Natural killer cell (primary cell): ENCODE measurements at regions not wholly inside any gene's neighbourhood (a gene's known extent, or its start where the extent isn't known, plus 50 kb on each side); places are given as distances from the start of the nearest gene placed in this dataset.

ENCODE experiments used
- ATAC-seq, 3 donors: fragments of 150-1000 bp in 2 of 3; fragments of 200-7000 bp in 1 of 3; cut with Tn5 transposase; 1 replicate in 1 of 3; 2 replicates in 2 of 3; pipeline ENCODE4 v1.10.0; 2021; ENCODE audit warnings: mild to moderate bottlenecking in 2 of 3, moderate library complexity in 2 of 3
- DNase-seq, 2 donors: peaks; one replicate each; pipeline versions ENCODE4 v3.0.0 to v3.0.0-alpha.2; 2013 to 2021; ENCODE audit warnings: mixed read lengths in 1 of 2
- H3K27ac ChIP-seq: one replicate; pipeline ENCODE4 v1.5.1; 2013; ENCODE audit warnings: mild to moderate bottlenecking, low read length
- H3K27me3 ChIP-seq: one replicate; pipeline ENCODE4 v1.6.1; 2013; ENCODE audit warnings: low read length; ENCODE audit not compliant: control insufficient read depth, insufficient read depth
- H3K36me3 ChIP-seq: one replicate; pipeline ENCODE4 v1.6.1; 2013; ENCODE audit warnings: low read length; ENCODE audit not compliant: control insufficient read depth, insufficient read depth
- H3K4me1 ChIP-seq: one replicate; pipeline ENCODE4 v1.6.1; 2013; ENCODE audit warnings: low read length; ENCODE audit not compliant: control insufficient read depth, insufficient read depth
- H3K4me3 ChIP-seq: one replicate; pipeline ENCODE4 v1.5.1; 2013; ENCODE audit warnings: low read length
- H3K9me3 ChIP-seq: one replicate; pipeline ENCODE4 v1.6.1; 2013; ENCODE audit warnings: low read length; ENCODE audit not compliant: control insufficient read depth, insufficient read depth
- H3K27ac Mint-ChIP-seq, 2 donors: one replicate each; pipeline ENCODE4 v1.8.0; 2022; ENCODE audit warnings: mild to moderate bottlenecking in 2 of 2, mixed read lengths in 2 of 2, moderate library complexity in 1 of 2
- H3K27me3 Mint-ChIP-seq, 2 donors: one replicate each; pipeline ENCODE4 v1.8.0; 2022; ENCODE audit warnings: low read depth in 2 of 2, mixed read lengths in 2 of 2
- H3K36me3 Mint-ChIP-seq: one replicate; pipeline ENCODE4 v1.8.0; 2022; ENCODE audit warnings: mixed read lengths
- H3K4me1 Mint-ChIP-seq, 2 donors: one replicate each; pipeline ENCODE4 v1.8.0; 2022; ENCODE audit warnings: mixed read lengths in 2 of 2
- H3K4me3 Mint-ChIP-seq: one replicate; pipeline ENCODE4 v1.8.0; 2022; ENCODE audit warnings: mild to moderate bottlenecking, moderate library complexity, mixed read lengths
- H3K9me3 Mint-ChIP-seq, 2 donors: one replicate each; pipeline ENCODE4 v1.8.0; 2022; ENCODE audit warnings: mixed read lengths in 2 of 2
- WGBS: methylation state at CpG from one replicate; pipeline ENCODE4 v1.1.7; 2013; ENCODE audit warnings: missing lambda C conversion rate; ENCODE audit not compliant: insufficient coverage; 5-methylcytosine and 5-hydroxymethylcytosine counted together
- intact Hi-C: fragments of 100-400 bp; cut with micrococcal nuclease; formaldehyde crosslinking; loops from one replicate; pipeline ENCODE4 v1.14.2; 2022
- TF ChIP-seq, protein P1 (sequence below): fragments of 200-600 bp; IDR thresholded peaks from one replicate; pipeline ENCODE4 v1.8.0; 2022; ENCODE audit warnings: antibody characterized with exemption

DNA sequence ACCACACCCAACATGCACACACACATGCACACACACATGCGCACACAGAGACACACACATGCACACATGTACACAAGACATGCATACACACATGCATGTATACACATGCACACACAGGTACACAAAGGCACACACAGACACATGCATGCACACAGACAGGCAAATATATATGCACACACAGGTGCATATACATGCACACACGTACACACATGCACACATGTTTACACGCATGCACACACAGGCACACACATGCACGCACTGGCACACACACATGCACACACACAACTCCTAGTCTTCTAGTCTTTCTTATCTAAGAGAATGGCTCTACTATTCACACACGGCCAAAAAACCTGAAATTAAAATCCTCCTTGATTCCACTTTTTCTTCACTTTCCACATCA lies 222.7 kb upstream of the PLD5 start:
- DNase-seq (no peak), ATAC-seq (no peak)
- H3K4me1 ChIP-seq, result no peaks in the 10 kb centered on the region
- Mint-ChIP-seq H3K27ac (no peak overlapping the region), H3K9me3 (peaks cover 12% of the 10 kb centered on the region in 2 donors), H3K27me3 (no peaks in the 10 kb centered on the region), H3K4me1 (no peaks in the 10 kb centered on the region), H3K36me3 (no peaks in the 10 kb centered on the region), H3K4me3 (no peak overlapping the region)
- H3K27me3 ChIP-seq, result no peaks in the 10 kb centered on the region
- no peak overlapping the region for H3K4me3 ChIP-seq
- TF ChIP-seq, protein P1, sequence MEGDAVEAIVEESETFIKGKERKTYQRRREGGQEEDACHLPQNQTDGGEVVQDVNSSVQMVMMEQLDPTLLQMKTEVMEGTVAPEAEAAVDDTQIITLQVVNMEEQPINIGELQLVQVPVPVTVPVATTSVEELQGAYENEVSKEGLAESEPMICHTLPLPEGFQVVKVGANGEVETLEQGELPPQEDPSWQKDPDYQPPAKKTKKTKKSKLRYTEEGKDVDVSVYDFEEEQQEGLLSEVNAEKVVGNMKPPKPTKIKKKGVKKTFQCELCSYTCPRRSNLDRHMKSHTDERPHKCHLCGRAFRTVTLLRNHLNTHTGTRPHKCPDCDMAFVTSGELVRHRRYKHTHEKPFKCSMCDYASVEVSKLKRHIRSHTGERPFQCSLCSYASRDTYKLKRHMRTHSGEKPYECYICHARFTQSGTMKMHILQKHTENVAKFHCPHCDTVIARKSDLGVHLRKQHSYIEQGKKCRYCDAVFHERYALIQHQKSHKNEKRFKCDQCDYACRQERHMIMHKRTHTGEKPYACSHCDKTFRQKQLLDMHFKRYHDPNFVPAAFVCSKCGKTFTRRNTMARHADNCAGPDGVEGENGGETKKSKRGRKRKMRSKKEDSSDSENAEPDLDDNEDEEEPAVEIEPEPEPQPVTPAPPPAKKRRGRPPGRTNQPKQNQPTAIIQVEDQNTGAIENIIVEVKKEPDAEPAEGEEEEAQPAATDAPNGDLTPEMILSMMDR, result no peak
- intact Hi-C loops, result no loop called here
- H3K27ac ChIP-seq, result no peak overlapping the region
- no peaks in the 10 kb centered on the region for H3K9me3 ChIP-seq
- H3K36me3 ChIP-seq, result no peaks in the 10 kb centered on the region
- WGBS, result 93% methylated on average over 5 of the region's 5 CpGs

DNA sequence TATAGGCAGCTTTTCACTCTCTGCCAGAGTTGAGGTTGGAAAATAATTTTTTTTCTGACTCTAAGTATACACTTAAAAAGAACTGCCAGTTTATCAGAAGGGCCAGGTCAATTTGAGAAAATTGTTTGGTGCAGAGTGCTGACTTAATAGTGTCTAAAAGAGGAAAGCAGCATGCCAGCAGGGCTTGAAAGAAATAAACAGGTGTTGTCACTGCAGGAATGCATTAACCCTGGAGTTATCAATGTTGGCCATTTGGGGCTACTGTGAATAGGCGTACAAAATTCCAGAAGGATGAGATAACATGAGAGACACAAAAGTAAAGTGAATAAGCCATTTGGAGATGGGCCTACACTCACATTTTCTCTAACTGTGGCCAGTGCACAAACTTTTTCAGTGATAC lies 220.6 kb upstream of the PLD5 start:
- Histone ChIP-seq H3K4me1 (no peaks in the 10 kb centered on the region), H3K4me3 (no peak overlapping the region), H3K27ac (no peak overlapping the region), H3K27me3 (no peaks in the 10 kb centered on the region), H3K36me3 (no peaks in the 10 kb centered on the region), H3K9me3 (no peaks in the 10 kb centered on the region)
- Mint-ChIP-seq H3K27me3 (no peaks in the 10 kb centered on the region), H3K4me3 (no peak overlapping the region), H3K9me3 (peaks cover 19 to 20% of the 10 kb centered on the region in 2 donors), H3K27ac (no peak overlapping the region), H3K36me3 (no peaks in the 10 kb centered on the region), H3K4me1 (no peaks in the 10 kb centered on the region)
- ATAC-seq (no peak), DNase-seq (no peak)
- TF ChIP-seq, protein P1, result no peak
- intact Hi-C loops, result no loop called here
- 94% methylated on average over 1 of the region's 1 CpG for WGBS

DNA sequence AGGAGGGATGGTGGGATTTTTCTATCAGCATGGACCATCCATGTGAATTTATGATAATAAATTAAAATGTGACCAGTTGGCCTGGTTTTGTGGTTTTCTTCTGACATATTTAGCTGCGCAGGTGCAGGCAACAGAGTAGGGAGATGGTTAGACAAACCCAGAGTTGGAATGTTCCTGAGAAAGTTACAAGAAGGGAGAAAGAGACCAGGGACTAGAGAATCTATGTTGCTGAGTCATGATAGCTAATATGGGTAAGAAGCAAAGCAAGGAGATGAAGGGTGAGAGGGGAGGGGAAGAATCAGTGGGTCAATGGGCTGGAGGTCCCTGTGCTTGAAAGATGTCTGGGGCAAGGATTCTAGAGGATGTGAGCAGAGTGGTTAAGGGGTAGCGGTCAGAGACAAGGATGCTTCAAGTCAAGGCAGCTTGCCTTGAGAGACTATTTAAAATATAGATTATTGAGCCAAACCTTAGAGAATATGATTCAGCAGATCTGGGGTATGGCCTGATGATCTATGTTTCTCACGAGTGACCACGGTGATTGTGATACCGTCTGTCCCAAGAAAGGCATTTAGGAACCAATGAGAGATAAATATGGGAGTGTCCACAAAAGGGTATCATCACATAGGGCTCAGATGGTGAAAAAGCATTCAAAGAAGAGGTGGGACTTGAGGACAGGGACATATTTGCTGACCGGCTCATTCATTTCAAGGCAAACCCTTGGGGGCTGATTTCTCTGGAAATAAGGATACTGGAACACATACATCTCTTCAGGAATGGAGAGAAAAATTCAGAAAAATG lies 219.7 kb upstream of the PLD5 start:
- no peak overlapping the region for H3K27ac ChIP-seq
- Mint-ChIP-seq H3K9me3 (peaks cover 17 to 20% of the 10 kb centered on the region in 2 donors), H3K27ac (no peak overlapping the region), H3K27me3 (no peaks in the 10 kb centered on the region), H3K4me3 (no peak overlapping the region), H3K36me3 (no peaks in the 10 kb centered on the region), H3K4me1 (no peaks in the 10 kb centered on the region)
- intact Hi-C loops, result no loop called here
- no peaks in the 10 kb centered on the region for H3K9me3 ChIP-seq
- TF ChIP-seq, protein P1, result no peak
- DNase-seq (no peak), ATAC-seq (no peak)
- H3K4me1 ChIP-seq, result no peaks in the 10 kb centered on the region
- H3K27me3 ChIP-seq, result no peaks in the 10 kb centered on the region
- H3K4me3 ChIP-seq, result no peak overlapping the region
- 89% methylated on average over 6 of the region's 6 CpGs for WGBS
- no peaks in the 10 kb centered on the region for H3K36me3 ChIP-seq
